NB4 (cell line): ENCODE measurements at regions not wholly inside any gene's neighbourhood (a gene's known extent, or its start where the extent isn't known, plus 50 kb on each side); places are given as distances from the start of the nearest gene placed in this dataset.

Experiments
- CTCF ChIP-seq: IDR thresholded peaks from one replicate; pipeline ENCODE4 v1.5.1; 2012; ENCODE audit warnings: low read depth, low read length
- MAX ChIP-seq: IDR thresholded peaks from 2 replicates; pipeline ENCODE4 v1.6.1; 2011; ENCODE audit warnings: low read depth, low read length
- MYC ChIP-seq: IDR thresholded peaks from 2 replicates; pipeline ENCODE4 v1.6.1; 2011; ENCODE audit warnings: low read depth, low read length
- POLR2A ChIP-seq: IDR thresholded peaks from 2 replicates; pipeline ENCODE4 v1.6.1; 2011; ENCODE audit warnings: mild to moderate bottlenecking; ENCODE audit not compliant: insufficient read length; ENCODE audit errors: extremely low read depth

GRCh38 chr2:220332886-220333285 lies 705.5 kb downstream of the SLC4A3 start:
- no peak for TF ChIP-seq MYC
- no peak for TF ChIP-seq CTCF
- no peak for TF ChIP-seq POLR2A
- TF ChIP-seq MAX = no peak
